NCI-H526 (cell line): ENCODE measurements at regions not wholly inside any gene's neighbourhood (a gene's known extent, or its start where the extent isn't known, plus 50 kb on each side); places are given as distances from the start of the nearest gene placed in this dataset.
A peak's percentile ranks its signal among the peaks of the same experiment; 100 is the strongest.

ENCODE experiments used
- DNase-seq, 2 experiments: peaks; one replicate each; lab custom pipeline; 2025; lab: John Stamatoyannopoulos, UW

DNA sequence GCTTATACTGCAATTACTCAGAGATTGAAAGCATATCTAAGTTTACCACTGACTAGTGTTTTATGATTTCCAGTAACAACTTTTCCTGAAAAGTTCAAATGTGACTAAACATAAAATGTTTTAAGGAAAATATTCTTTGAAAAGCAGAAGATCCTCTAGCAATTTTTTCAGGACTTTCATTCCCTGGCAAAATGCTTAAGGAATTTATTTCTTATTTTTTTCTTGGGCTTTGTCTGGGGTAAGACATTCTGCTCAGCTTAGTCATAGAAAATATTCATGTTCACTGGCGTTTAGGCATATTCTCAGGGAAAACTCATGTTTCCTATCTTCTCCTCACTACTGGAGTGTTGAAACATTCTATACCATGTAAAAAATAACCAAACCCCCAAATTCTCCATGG is 235.3 kb upstream of the CEP162 start:
- no peak for DNase-seq

DNA sequence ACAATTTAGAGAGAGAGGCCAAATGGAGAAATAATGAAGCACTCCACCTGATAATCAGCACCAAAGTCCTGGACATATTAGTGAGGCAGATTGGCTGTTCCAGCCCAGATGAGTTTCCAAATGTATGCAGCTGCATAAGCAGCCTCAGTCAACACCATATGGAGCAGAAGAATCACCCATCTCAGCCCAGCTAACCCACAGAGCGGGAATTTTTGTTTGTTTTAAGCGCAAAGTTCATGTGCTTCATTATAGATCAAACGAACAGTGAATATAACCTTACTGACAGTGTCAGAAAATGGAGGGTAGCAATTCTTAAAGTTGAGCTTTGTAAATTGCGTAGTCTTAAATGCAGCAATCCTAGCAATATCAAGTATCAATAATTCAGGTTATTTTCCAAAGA is 234.0 kb upstream of the CEP162 start:
- DNase-seq, result no peak

DNA sequence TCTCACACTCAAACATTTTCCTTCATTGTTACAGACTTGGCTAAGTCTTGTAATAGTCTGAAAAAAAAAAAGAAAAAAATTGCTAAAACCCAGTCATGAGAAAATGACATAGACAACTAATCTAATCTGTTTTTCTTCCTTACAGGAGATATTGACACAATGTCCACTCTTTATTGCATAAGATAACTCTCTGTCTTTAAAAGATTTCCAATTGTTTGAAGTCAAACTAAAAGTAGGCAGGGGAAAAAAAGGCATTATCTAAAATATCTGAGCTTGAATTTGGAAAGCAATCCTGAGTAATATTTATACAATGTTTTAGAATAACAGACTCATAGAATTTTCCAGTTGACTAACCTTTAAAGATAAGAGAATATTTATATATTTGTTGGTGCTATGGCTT is 233.0 kb upstream of the CEP162 start:
- no peak for DNase-seq

DNA sequence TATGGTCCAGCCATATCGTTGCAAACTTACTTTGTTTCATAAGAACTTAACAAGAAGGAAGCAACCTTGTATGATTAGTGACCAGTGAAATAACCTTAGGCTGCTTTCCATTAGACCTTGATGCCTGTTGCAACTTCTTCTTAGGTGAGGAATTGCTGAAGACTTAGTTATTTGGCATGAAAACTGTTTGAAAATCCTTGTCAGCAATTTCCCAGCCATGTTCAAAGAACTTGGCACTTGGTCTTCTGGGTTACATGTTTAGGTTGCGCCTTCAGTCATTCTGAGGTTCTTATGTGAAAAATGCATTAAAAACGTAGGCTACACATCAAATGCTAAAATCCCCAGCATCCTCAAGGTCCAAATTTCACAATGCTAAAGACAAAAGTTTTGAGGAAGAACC is 232.0 kb upstream of the CEP162 start:
- no peak for DNase-seq

DNA sequence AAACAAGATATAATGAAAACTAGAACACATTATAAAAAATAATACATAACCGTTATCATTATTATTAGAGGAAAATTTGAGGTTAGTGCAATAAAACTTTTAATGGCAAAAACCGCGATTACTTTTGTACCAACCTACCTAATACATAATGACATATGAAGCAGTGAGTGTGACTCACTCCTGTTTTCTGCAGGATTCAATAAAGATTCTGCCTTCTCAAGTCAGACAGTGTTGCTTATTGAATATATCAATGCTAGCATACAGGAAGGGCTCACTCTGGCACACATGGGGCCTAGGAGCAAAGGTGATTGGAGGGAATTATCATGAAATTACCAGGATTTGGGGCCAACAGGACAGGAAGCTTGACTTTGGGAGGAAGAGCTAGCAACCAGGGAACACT is 230.8 kb upstream of the CEP162 start:
- DNase-seq, result no peak

DNA sequence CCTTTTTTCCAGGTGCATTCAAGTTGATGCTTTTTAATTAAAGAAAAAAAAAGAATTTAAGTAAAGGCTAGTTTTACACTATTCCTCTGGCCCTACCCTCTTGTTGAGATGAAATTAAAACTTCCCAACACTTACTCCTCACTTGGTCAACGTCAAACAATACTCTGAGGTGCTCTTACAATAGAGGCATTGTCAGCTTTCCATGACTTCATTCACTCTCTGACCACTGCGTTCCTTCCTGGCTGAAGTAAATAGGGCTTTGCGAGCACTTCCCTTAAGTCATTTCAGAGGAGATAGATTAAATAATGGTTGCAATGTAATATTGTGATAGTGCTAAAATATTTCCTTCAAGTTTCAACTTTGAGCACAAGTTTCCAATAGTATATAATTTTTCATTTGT is 229.8 kb upstream of the CEP162 start:
- DNase-seq, result no peak

DNA sequence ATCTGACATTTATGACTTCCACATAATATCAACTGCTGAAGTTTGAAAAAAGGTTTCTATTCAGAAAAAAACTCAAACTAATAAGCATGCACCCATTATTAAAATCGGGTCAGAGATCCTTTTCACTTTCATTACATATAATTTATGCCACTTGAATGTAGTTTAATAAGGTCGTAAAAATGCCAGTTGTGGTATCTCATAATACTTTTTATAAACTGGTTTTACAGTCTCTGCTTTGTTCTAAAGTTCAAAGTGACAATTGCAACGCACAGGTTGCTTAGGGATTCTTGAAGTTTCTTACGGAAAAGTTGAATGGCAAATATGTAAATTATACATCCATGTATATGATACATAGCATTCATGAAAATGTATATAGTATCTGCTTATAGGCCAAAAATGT is 229.4 kb upstream of the CEP162 start:
- no peak for DNase-seq

DNA sequence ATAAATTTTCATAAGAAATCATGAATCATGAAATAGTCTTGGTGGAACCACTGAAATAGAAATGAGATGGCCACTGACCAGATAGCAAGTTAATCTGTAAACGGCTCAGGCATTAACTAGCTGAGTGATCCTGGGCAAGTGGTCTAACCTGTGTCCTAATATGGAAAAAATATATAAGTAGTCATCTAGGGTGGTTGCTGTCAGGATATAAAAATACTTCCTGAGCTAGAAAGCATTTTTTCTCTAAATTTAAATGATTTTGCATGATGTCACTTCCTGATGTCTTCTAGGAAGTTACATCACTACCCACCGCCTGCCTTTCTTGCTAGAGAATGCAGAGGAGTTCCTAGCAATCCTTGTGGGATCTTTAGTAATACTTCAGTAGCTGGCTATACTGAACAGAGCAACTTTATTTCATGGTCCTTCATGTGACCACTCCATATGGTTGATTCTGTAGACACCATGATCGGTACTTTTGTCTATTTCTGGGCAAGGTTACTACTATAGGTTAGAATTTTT is 228.1 kb upstream of the CEP162 start:
- DNase-seq, result no peak

DNA sequence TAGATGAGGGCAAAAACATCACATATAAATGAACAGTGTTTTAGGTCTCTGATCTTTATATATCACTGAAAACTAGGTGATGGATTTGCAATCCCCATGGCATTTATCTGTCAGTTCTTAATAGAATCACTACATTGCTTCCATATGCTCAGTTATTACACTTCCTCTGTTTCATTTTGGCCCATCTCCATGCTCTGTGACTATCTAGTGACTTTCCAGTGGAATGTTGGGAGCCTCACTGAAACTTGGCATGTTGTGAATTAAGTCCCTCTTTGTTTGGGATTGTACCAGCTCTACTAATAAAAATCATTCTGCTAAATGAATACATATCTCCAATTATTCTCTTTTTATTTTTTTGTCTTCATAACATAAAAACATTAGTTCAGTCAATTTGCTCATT is 226.1 kb upstream of the CEP162 start:
- DNase-seq, result no peak

DNA sequence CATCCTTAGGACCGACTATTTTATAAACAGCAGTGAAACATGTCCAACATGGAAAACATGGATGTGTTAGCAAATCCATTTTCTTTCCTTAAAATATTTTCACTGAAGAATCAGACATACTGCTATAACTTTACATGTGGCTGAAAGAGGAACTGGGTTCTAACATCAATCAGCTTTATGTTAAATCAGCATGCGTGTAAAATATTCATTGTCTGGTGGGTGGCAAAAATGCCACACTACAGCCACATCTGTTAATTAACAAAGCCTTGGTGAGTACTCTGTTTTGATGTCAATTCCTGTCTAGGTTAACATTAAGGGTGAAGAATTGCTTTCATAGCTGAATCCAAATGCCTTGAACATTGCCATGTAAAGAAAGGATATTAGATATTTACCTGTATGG is 222.6 kb upstream of the CEP162 start:
- DNase-seq, result no peak

DNA sequence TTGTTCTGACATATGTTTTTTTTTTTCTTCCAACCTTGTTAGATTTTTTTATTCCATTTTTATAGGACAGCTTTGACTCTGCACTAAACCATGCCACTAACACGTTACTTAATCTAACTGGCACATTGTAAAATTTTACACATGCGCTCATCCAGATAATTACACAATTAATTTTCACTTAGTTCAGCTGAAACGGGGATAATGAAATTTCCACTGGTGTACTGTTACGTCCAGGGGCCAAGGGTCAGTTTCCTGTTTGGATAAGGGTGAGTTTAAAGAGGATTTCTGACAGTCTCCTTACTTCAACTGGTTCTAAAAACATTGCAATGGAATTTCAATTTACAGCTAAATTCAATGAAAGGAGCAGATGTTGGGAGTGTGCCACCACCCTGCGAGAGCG is 221.8 kb upstream of the CEP162 start:
- no peak for DNase-seq

DNA sequence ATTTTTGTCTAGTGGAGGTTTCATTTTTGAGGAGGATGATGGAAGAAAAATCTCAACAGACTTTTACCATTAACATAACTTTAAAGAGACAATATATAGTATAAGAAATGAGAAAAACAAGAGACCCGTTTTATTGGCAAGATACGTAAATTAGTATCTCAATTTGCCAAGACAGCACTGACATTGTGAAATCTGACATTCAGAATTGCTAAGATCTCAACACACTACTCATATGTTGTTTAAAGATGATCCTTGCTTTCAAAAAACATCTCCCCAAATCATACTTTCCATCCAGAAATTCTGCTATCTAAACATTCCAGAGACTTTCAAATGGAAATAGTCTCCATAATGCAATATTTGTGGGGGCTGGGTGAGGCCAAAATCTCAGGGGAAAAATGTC is 220.9 kb upstream of the CEP162 start:
- DNase-seq, result no peak

DNA sequence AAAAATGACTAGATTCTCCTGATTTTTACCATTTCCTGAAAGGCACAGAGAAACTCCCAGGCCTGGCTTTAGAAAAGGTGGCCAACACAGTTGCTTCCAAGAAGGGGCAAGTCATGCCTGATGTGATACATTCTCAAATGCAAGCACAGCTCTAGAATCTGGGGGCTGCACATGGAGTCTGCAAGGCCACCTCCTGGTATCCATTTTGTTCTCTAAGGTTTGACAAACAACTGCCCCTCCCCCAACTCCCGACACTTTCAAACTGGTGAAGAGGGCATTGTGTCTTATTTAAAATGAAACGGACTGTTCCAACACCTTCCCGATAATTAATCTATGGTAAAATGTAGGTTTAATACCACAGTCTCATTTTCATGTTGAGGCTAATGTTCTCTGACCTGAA is 220.2 kb upstream of the CEP162 start:
- no peak for DNase-seq

DNA sequence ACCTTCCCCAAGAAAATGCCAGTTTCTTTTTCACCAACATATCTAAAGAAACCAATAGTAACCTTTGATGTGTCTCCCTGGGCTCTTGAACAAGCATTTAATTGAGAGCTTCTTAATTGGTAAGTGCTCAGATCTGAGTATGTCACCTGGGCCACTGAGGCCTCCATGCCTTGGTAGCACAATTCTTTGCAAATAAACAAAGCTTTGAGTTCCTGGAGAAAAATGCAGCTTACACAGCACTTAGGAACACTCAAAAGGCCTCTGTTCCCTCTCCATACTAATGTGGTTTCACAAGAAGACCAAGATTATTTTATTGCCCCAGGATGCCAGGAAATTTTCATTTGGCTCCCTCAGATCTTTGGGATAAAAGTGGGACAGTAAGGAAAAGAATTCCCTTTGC is 217.6 kb upstream of the CEP162 start:
- DNase-seq, result no peak

DNA sequence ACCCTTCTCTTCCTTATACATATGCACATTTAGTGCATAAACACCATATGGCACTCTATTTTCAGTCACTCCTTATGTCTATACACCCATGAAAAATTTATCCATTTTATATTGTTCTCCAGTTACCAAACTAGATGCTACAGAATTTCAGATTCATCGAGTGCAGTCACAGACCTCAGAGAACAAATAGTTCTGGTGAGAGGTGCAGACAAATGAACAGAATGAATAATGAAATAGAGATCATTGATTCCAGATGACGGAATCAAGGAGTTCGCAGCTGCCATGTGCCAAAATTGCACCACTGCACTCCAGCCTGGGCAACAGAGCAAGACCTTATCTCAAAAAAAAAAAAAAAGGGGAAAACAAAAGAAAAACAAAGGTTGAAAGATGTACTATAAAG is 214.8 kb upstream of the CEP162 start:
- DNase-seq, result no peak

DNA sequence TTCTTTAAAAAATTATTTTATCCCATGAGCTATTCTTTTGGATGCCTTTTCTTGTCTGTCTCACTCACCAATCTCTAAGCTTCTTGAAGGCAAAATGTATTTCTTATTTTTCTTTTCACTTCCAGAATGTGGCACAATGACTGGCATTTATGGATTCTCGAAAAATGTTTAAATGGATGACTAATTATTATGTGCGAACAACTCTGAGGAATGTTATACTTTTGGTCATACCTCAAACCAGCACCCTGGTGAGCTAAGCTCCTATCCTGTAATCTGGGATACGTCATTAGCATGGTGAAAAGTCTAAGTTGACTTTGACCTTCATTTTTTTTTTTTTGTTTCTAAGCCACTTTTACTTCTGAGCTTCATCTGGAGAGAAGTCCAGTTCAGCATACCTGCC is 214.0 kb upstream of the CEP162 start:
- DNase-seq, result no peak

DNA sequence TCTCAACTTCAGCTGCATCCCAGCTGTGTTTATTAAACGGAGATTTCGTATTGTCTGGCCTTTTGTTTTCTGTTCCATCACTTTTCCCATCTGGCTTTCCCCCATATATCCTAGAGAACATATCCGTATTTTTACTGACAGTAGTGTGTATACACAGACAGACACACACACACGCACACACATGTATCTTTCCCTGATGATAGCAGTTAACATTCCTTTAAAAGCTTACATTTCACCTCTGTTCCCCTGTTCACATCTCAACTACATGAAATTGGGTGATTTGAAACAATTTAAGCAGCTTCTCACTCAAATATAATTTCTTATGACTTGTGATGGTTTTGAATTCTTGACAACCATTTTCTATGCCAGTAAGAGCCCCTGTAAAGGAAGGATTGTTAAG is 207.1 kb upstream of the CEP162 start:
- no peak for DNase-seq

DNA sequence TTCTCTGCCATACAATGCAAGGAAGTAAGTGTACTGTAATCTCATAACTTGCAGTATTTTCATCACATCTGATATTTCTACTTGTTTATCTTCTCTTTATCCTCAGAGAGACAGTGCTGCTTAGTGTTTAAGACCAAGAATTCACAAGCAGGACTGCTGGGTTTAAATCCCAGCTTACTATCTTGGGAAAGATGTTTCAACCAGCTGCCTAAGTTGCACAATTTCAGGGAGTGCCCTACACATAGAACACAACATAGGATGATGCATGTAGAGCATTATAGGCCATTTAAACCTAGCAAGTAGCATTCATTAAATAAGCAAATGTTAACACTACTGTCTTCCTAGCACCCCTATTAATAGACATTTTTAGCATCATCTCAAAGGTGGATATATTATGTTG is 205.2 kb upstream of the CEP162 start:
- DNase-seq, result no peak

DNA sequence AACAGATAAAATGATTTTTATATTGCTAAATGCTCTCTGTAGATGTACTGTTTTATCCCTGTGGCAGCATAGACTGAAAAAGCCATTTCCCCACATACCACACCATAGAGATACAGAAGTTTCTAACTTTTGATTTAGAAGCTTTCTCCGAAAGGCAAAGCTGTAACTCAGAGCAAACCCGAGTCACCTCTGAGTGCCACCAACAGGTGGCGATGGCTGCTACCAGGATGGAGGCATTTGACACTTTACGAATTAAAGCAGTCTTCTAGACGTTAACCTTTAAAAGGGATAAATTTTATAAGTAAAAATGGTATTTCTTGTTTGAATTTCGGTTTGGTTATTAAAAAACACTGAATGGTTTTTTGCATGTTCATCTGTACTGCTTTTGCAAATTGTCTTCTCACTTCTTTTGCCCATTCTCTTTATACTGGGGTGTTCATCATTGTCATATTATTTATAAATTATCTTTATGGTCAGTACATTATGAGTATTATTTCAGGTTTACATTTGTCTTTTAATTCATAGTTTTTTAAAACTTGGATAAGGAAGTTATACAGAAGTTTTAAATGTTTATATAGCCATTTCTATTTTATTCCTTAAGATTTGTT is 201.0 kb upstream of the CEP162 start:
- DNase-seq, result peak in 1 of 2 experiments; percentile 49

DNA sequence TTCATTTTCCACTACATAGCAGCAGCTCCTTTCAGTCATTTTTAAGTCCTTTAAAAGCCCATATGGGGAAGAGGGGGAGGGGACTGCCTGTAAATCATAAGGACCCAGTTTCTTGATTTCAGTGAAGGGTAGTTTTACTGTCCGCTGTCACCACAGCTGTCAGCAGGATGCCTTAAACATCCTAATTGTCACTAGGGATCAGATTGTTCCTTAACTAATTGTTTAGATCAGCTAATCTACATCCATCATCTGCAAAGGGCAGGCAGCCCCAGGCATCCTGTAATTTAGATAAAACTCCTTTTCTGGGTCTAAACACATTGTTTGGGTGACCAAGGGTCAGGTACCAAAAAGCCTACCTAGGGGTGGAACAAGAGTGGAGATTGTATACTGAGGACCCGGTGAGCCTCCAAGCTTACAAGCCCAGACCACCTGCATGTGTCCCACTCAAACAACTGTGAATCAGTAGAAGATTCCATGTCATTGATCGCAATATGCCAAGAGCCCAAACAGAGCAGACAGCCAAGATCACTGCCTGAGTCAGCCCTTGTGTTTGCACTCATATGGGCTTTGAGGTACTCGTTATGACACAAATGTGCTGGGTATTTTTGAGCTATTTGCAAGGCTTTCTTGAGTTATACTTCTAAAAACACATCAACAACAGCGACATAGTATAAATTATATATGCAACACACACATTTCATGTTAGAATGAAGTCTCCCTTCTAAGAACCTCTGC is 198.7 kb upstream of the CEP162 start:
- DNase-seq, result no peak

DNA sequence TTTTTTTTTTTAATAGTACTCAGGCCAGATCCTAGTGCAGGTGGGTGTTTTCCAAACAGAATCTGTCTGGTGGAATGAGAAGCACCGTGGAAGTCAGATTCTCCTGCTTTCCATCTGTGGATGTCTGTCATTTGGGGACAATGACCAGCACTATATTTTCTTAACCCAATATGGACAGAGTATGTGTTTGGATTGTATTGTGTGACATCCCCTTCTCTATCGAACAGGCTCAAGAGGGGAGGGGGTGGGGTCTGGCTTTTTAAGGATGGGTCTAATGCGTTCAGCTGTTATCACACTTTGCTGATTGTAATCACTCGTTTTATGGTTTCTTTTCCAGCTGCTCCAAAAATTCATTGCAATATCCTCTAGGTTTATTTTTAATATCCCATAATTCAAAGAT is 197.5 kb upstream of the CEP162 start:
- no peak for DNase-seq

DNA sequence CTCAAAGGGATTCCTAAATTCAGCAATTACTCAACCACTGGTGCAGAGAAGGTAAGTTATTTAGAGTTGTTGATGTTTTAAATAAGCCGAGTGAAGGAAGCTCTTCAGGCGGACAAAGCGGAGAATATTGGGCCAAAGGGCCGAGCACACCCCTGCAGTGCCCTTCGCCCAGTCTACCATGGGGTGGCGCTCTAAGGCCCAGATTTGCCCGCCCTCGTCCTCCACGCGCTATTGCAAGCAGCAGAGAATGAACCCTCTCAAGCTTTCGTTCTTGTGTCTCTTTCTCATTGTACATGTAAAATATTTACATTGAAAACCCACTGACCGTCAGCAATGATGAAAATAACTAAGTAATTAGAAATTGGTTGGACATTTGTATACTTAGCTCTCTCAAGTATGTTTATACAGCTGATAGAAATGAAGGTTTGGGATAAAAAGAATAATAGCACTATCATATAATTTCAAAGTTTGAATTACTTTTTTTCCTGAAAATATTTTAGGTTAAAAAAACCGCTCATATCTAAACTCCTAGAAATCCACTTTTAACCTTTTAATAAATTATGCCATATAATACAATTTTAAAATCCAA is 195.0 kb upstream of the CEP162 start:
- peak in 1 of 2 experiments; percentile 49 for DNase-seq

DNA sequence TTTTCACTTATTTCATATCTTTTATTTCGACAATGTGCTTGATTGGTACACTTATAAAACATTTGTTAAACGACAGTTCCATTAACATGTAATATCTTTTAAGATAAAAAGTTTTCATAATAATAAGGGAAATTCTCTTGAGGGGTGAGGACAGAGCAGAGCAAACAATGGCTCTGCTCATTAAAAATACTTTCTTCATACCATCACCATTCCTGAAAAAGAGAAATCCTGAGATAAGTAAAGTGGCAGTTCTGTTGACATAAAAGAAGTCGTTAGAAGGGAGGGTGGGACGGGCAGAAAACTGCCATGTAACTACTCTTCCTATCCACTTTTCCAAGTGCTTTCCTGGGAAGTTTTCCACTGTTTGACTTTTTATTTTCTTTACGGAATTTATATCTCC is 193.6 kb upstream of the CEP162 start:
- no peak for DNase-seq

DNA sequence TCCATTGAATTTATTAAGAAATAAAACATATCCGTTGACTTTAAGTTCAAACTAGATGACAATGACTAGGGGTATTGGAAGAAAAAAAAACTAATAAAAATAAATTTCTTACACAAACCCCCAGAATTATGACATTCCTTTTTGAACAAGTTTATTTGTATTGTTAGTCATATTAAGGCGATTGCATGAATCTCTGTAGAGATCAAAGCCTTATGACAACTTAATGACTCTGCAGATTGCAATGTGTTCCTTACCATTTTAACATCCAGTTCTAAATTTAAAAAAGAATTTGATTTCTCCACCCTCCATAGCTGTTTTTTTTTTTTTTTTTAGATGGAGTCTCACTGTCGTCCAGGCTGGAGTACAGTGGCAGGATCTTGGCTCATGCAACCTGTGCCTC is 189.8 kb upstream of the CEP162 start:
- DNase-seq, result no peak
